Left cardiac atrium (tissue), 4 donors: ENCODE measurements at regions not wholly inside any gene's neighbourhood (a gene's known extent, or its start where the extent isn't known, plus 50 kb on each side); places are given as distances from the start of the nearest gene placed in this dataset.

Source experiments
- ATAC-seq, 2 donors: fragments of 200-7000 bp; cut with Tn5 transposase; one replicate each; pipeline ENCODE4 v1.9.1; 2020; ENCODE audit warnings: mild to moderate bottlenecking in 2 of 2, moderate library complexity in 2 of 2
- DNase-seq: peaks from one replicate; pipeline ENCODE4 v3.0.0-alpha.2; 2020
- intact Hi-C, 2 donors: fragments of 100-400 bp; cut with DNase I; formaldehyde crosslinking; loops; one replicate each; pipeline versions ENCODE4 v1.14.1 to v1.15.1; 2022 to 2023
- donor health status: DM: no; HTN: yes; CAD: no.
- donor health status: DM: no; HTN: yes; CAD: no; lungs with severe emphysema.
- donor health status: DM: yes; HTN: yes; CAD: no.
- donor health status: Dilated cardiomyopathy.

DNA sequence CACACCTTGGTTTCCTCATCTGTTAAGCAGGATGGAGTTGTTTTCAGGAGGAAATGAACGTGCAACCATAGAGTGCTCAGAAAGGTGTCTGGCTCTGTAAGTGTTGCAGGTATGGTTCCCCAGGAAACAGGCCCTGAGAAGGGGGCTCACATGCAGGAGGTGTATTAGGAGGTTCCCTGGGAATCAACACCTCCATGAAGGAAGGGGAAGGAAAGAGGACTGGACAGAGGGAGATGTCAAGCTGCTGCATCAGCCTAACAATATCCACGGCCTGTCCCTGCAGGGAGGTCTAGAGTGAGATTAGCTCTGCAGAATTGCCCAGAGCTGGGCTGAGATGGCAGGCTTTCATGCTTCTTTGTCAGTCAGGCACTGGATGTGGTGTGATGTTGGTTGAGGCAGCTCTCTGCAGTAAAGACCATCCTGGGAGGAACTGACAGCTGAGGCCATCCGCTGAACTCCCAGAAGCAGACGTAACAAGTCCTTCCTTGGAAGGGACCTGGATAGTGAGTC, 373.3 kb downstream of the ZNF536 start:
- no peak for ATAC-seq
- intact Hi-C loops: no loop called here
- DNase-seq: no peak

- DNase-seq (no peak), ATAC-seq (no peak)
- intact Hi-C loops: no loop called here
Measured at GRCh38 chr19:30744741-30745475, 372.7 kb downstream of the ZNF536 start.

- ATAC-seq: no peak
- no peak for DNase-seq
- intact Hi-C loops: no loop called here
Measured at GRCh38 chr19:30743702-30744101, 371.5 kb downstream of the ZNF536 start.

GRCh38 chr19:30743011-30743410, 370.8 kb downstream of the ZNF536 start:
- DNase-seq: no peak
- intact Hi-C loops: no loop called here

GRCh38 chr19:30742406-30742938, 370.3 kb downstream of the ZNF536 start:
- no peak for DNase-seq
- intact Hi-C loops: no loop called here
- no peak for ATAC-seq

More at GRCh38 chr19:30743011-30743410, 370.8 kb downstream of the ZNF536 start:
- ATAC-seq: no peak

GRCh38 chr19:30741566-30741965, 369.4 kb downstream of the ZNF536 start:
- intact Hi-C loops: no loop called here
- DNase-seq: no peak
- no peak for ATAC-seq

GRCh38 chr19:30739394-30739793, 367.2 kb downstream of the ZNF536 start:
- DNase-seq (no peak), ATAC-seq (no peak)
- intact Hi-C loops: no loop called here

GRCh38 chr19:30738047-30738446, 365.9 kb downstream of the ZNF536 start:
- intact Hi-C loops: no loop called here
- DNase-seq: no peak
- no peak for ATAC-seq

GRCh38 chr19:30734669-30735068, 362.5 kb downstream of the ZNF536 start:
- intact Hi-C loops: no loop called here
- no peak for DNase-seq
- ATAC-seq: no peak

DNA sequence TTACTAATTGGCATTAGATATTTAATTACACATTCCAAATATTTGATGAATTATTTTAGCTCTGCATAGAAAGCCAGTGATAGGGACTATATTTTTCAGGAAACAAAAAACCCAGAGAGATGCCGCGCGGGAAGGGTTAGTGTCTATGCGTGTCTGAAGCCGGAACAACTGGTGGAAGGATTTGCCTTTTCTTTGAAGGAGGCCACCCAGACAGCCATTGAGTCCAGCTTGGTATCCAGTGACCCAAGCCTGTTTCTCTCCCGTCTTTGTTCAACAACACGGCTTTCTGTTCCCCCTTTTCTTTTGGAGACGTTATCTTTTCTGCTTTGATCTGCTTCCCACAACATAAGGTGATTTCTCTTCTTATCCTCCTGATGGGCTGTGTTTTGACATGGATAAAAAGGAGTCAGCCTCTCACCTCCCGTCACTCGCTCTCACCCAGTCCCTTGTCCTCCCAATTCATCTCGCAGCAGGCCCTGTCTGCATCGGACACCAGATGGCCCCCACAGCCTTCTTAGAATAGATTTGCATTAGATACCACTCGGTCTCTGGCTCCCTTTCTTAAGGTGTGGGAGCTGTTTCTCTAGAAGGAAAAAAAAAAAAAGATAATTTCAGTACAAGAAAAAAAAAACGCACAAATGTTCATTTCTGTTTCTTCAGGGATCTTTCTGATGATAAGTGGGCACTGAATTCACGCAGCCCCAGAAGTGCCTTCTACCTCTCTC, 361.8 kb downstream of the ZNF536 start:
- no peak for ATAC-seq
- intact Hi-C loops: no loop called here
- no peak for DNase-seq

DNA sequence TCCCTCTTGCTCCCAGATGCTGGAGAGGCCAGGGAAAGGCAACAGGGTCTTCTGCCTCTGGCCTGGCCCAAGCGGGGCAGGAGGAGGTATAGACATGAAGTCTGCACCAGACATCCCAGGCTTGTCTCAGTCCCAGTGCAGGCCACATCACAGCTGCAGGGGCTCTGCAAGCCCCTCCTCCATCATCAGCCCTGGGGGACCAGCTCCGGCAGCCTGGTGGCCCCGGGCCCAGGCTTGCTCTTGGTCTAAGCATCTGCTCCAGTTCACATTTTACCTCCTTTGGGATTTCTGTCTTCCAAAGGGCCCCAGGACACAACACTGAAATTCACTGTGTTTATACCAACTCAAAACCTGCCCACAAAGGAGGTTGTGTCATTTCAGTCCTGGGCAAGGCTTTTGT, 359.4 kb downstream of the ZNF536 start:
- intact Hi-C loops: no loop called here
- ATAC-seq: peak in 1 of 2 donors; percentile 23
- no peak for DNase-seq

DNA sequence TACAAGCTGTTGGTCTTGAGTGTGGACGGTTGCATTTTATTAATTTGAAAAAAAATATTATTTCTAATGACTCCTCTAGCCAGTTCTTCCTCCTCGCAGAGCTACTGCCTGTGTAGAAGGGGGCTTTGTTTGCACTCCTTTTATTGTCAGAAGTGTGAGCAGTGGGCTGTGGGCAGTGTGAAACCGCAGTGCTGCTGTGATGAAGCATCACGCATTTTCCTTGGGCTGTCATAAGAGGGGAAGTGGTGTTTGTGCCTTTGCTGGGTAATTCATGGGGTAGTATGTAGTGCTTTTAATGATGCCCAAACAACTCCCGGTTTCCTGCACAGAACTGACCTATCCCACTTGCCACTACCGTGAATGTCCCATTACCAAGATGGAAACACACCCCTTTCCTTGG, 357.3 kb downstream of the ZNF536 start:
- ATAC-seq (no peak), DNase-seq (no peak)
- intact Hi-C loops: no loop called here

DNA sequence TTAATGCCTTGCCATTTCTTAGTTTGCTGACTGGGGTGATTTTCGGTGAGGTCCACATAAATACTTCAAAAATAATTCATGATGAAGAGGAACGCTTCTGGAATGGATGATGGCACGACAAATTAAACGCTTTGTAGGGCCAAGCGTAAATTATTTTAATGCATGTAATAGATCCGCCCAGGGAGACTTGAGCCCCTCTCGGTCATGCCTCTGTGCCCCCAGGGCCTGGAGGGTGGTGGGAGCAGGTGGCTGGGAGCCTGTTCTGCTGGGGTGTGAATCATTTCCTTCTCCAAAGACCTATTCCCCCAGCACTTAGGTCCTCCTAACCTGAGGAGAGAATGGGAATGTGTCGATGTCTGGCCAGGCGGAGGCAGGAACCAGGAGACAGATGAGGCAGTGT, 350.6 kb downstream of the ZNF536 start:
- DNase-seq (no peak), ATAC-seq (no peak)
- intact Hi-C loops: no loop called here

DNA sequence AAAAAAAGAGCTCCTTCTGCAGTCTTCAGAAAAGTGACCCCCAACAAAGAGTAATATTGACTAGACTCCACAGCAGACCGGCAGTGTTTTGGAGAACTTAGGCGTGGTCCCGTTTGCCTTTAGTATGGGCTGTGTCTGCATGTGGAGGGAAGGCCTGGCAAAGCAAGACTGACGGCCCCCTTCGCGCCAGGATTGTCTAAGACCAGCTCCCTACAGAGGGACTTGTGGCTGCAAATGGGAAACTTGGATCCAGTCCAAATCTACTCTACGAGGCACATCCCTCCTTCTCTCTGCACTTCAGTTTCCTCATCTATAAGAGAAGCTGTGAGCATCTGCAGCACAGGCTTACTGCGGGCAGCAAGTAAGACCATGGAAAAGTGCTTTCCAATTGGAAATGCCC, 350.0 kb downstream of the ZNF536 start:
- ATAC-seq (no peak), DNase-seq (no peak)
- intact Hi-C loops: no loop called here

- DNase-seq (peak; percentile 33), ATAC-seq (peak; percentile 51 to 85)
- intact Hi-C loops: no loop called here
Measured at GRCh38 chr19:30719999-30720345, 347.8 kb downstream of the ZNF536 start.

DNA sequence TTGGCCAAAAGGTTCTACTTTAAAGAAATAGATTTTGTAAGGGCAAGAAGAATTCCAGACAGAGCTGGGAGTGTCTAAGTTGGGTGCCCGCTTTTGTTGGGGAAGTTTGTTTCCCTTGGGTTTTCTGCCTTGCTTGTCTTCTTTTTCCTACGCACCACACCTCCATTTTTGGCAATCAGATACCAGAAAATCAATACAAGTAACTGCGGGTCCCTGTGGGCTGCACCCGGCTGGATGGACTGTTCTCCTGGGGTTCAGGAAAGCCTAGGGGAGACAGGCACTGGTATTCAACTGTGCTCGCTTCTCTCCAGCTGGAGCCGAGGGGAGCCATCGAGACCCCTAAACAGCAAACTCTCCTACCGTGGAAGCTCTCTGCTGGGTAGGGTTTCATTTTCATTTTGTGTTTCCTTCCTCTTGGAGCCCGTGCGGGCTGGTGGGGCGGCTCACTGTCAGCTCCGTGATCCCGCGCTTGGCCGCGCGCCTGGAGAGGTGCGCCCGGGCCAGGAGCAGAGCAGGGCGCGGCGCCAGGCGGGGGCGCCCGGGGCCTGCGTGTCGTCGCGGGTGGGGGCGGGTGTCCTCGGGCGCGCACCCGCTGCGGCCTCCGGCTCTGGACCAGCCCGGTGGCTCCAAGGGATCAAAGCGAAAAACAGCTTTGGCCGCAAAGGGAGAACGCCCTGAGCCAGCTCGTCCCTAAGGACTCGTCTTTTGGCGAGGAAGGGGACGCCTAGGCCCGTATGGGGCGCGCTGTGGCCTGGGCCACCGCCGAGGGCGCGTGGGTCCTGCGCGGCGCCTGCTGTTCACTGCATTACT, 347.2 kb downstream of the ZNF536 start:
- intact Hi-C loops: no loop called here
- ATAC-seq (peak; percentile 93 to 97), DNase-seq (peak; percentile 79)

- intact Hi-C loops: no loop called here
- DNase-seq: no peak
- peak in 1 of 2 donors; percentile 24 for ATAC-seq
Measured at GRCh38 chr19:30718707-30719106, 346.5 kb downstream of the ZNF536 start.

- ATAC-seq: no peak
- no peak for DNase-seq
- intact Hi-C loops: no loop called here
Measured at GRCh38 chr19:30718014-30718413, 345.8 kb downstream of the ZNF536 start.

DNA sequence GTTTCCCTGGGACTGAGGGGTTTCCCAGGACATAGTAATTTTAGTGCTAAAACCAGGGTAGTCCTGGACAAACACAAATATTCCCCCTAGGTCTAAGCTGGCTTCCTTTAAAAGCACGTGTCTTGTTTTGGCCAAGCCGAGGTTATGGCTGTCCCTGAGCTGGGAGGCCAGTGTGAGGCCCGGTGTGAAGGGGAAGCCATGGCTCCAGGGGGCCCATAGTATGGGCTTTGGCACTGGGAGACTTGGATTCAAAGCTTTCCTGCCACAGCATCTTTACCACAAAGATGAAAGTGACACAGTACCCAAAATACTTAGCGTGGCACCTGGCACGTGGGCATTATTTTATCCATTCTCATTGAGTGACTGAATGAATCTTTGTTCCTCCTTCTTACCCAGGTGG, 345.2 kb downstream of the ZNF536 start:
- DNase-seq (no peak), ATAC-seq (no peak)
- intact Hi-C loops: no loop called here
